ENCODE measurements at regions not wholly inside any gene's neighbourhood (a gene's known extent, or its start where the extent isn't known, plus 50 kb on each side); places are given as distances from the start of the nearest gene placed in this dataset.
"Not testable (repeated sequence)": the region's sequence is repeated elsewhere in the genome, so short reads cannot be mapped to it uniquely, and the experiment has no call there.

- not testable (repeated sequence) for H3K4me1 Mint-ChIP-seq, H3K27me3 Mint-ChIP-seq, H3K4me3 Mint-ChIP-seq, H3K27ac Mint-ChIP-seq, ATAC-seq, H3K36me3 Mint-ChIP-seq, H3K9me3 Mint-ChIP-seq
Observed at GRCh38 chr4:8943367-8943766, 71.7 kb upstream of the HMX1 start.

- H3K9me3 Mint-ChIP-seq, H3K27me3 Mint-ChIP-seq, H3K4me1 Mint-ChIP-seq, H3K36me3 Mint-ChIP-seq, H3K27ac Mint-ChIP-seq, ATAC-seq, H3K4me3 Mint-ChIP-seq: not testable (repeated sequence)
Observed at GRCh38 chr4:8942088-8942487, 70.4 kb upstream of the HMX1 start.

- not testable (repeated sequence) for H3K36me3 Mint-ChIP-seq, H3K9me3 Mint-ChIP-seq, ATAC-seq, H3K27ac Mint-ChIP-seq, H3K27me3 Mint-ChIP-seq, H3K4me3 Mint-ChIP-seq, H3K4me1 Mint-ChIP-seq
Observed at GRCh38 chr4:8941492-8941805, 69.8 kb upstream of the HMX1 start.

GRCh38 chr4:8940792-8941491 lies 69.3 kb upstream of the HMX1 start:
- peaks cover 9% of the 10 kb centered on the region for H3K27me3 Mint-ChIP-seq
- H3K36me3 Mint-ChIP-seq = no peaks in the 10 kb centered on the region
- H3K9me3 Mint-ChIP-seq = peaks cover 3% of the 10 kb centered on the region
- no peaks in the 10 kb centered on the region for H3K4me1 Mint-ChIP-seq
- H3K4me3 Mint-ChIP-seq = no peak overlapping the region
- ATAC-seq = no peak
- H3K27ac Mint-ChIP-seq = no peak overlapping the region

- Mint-ChIP-seq H3K36me3 (no peaks in the 10 kb centered on the region), H3K9me3 (peaks cover 3% of the 10 kb centered on the region), H3K27me3 (peaks cover 9% of the 10 kb centered on the region), H3K27ac (no peak overlapping the region), H3K4me3 (no peak overlapping the region), H3K4me1 (no peaks in the 10 kb centered on the region)
- ATAC-seq = no peak
Observed at GRCh38 chr4:8939840-8940742, 68.5 kb upstream of the HMX1 start.

- no peaks in the 10 kb centered on the region for H3K36me3 Mint-ChIP-seq
- peaks cover 6% of the 10 kb centered on the region for H3K9me3 Mint-ChIP-seq
- ATAC-seq = peak; percentile 41
Observed at GRCh38 chr4:8939160-8939839, 67.7 kb upstream of the HMX1 start.

GRCh38 chr4:8938623-8939022 lies 67.0 kb upstream of the HMX1 start:
- Mint-ChIP-seq H3K36me3 (no peaks in the 10 kb centered on the region), H3K27ac (no peak overlapping the region), H3K27me3 (peaks cover 9% of the 10 kb centered on the region), H3K4me1 (no peaks in the 10 kb centered on the region), H3K9me3 (peaks cover 10% of the 10 kb centered on the region), H3K4me3 (no peak overlapping the region)
- no peak for ATAC-seq

More at GRCh38 chr4:8939160-8939839, 67.7 kb upstream of the HMX1 start:
- H3K4me3 Mint-ChIP-seq = no peak overlapping the region
- H3K27ac Mint-ChIP-seq = no peak overlapping the region
- H3K27me3 Mint-ChIP-seq = peaks cover 9% of the 10 kb centered on the region
- H3K4me1 Mint-ChIP-seq = no peaks in the 10 kb centered on the region

GRCh38 chr4:8938137-8938536 lies 66.5 kb upstream of the HMX1 start:
- Mint-ChIP-seq H3K27ac (no peak overlapping the region), H3K27me3 (peaks cover 9% of the 10 kb centered on the region), H3K9me3 (peaks cover 10% of the 10 kb centered on the region), H3K36me3 (no peaks in the 10 kb centered on the region), H3K4me1 (no peaks in the 10 kb centered on the region), H3K4me3 (no peak overlapping the region)
- ATAC-seq = no peak

GRCh38 chr4:8932884-8933283 lies 61.2 kb upstream of the HMX1 start:
- Mint-ChIP-seq H3K4me1 (no peaks in the 10 kb centered on the region), H3K4me3 (no peak overlapping the region), H3K9me3 (peaks cover 10% of the 10 kb centered on the region), H3K27me3 (no peaks in the 10 kb centered on the region), H3K27ac (no peak overlapping the region), H3K36me3 (no peaks in the 10 kb centered on the region)
- ATAC-seq = no peak

- no peak overlapping the region for H3K27ac Mint-ChIP-seq
- H3K4me3 Mint-ChIP-seq = no peak overlapping the region
- H3K9me3 Mint-ChIP-seq = peaks cover 18% of the 10 kb centered on the region
- no peaks in the 10 kb centered on the region for H3K36me3 Mint-ChIP-seq
- peak; percentile 39 for ATAC-seq
- H3K4me1 Mint-ChIP-seq = no peaks in the 10 kb centered on the region
- no peaks in the 10 kb centered on the region for H3K27me3 Mint-ChIP-seq
Observed at GRCh38 chr4:8928074-8928473, 56.4 kb upstream of the HMX1 start.

- Mint-ChIP-seq H3K4me3 (no peak overlapping the region), H3K27ac (no peak overlapping the region), H3K4me1 (no peaks in the 10 kb centered on the region), H3K36me3 (no peaks in the 10 kb centered on the region), H3K9me3 (peaks cover 19% of the 10 kb centered on the region), H3K27me3 (peaks cover 32% of the 10 kb centered on the region)
- ATAC-seq = no peak
Observed at GRCh38 chr4:8922481-8922880, 50.8 kb upstream of the HMX1 start.

- no peaks in the 10 kb centered on the region for H3K4me1 Mint-ChIP-seq
- H3K4me3 Mint-ChIP-seq = no peak overlapping the region
- peaks cover 15% of the 10 kb centered on the region for H3K9me3 Mint-ChIP-seq
Observed at GRCh38 chr4:8921465-8921864, 49.8 kb upstream of the HMX1 start.

More at GRCh38 chr4:8921465-8921864, 49.8 kb upstream of the HMX1 start:
- Mint-ChIP-seq H3K36me3 (no peaks in the 10 kb centered on the region), H3K27me3 (peaks cover 35% of the 10 kb centered on the region), H3K27ac (no peak overlapping the region)
- no peak for ATAC-seq

All from stimulated activated memory B cell treated with anti-CD40 and anti-IgM and Interleukin-4, amounts not matched to agents 10 μg/mL and 1 μg/mL and 100 μg/mL, for 72 hours (primary cell).